A549 (cell line): ENCODE measurements at regions not wholly inside any gene's neighbourhood (a gene's known extent, or its start where the extent isn't known, plus 50 kb on each side); places are given as distances from the start of the nearest gene placed in this dataset.

ENCODE experiments used
- CHD2 ChIP-seq: fragments of 150-350 bp; IDR thresholded peaks from 2 replicates; pipeline ENCODE4 v1.6.1; 2014; ENCODE audit warnings: low read length; ENCODE audit not compliant: partially characterized antibody
- FOSB ChIP-seq: fragments of 250-450 bp; sonication (Bioruptor Pico); IDR thresholded peaks from 2 replicates; pipeline ENCODE4 v1.5.0; 2020; ENCODE audit warnings: mild to moderate bottlenecking, moderate library complexity
- MYC ChIP-seq: IDR thresholded peaks from 2 replicates; pipeline ENCODE4 v1.6.1; 2012; ENCODE audit warnings: mild to moderate bottlenecking, inconsistent platforms, low read length, improper control_type of control experiment, borderline replicate concordance
- POLR2A ChIP-seq: IDR thresholded peaks from 2 replicates; pipeline ENCODE4 v1.6.1; 2012; ENCODE audit warnings: mild to moderate bottlenecking, low read length
- RFX5 ChIP-seq: fragments of 450-650 bp; IDR thresholded peaks from 2 replicates; pipeline ENCODE4 v1.7.1; 2014; ENCODE audit warnings: antibody characterized with exemption, mild to moderate bottlenecking, moderate library complexity
- RNF2 ChIP-seq: fragments of 200-600 bp; sonication (generic); IDR thresholded peaks from 2 replicates; pipeline ENCODE4 v1.6.1; 2016; ENCODE audit warnings: low read depth, mild to moderate bottlenecking, antibody characterized with exemption, moderate library complexity, borderline replicate concordance
- SMC3 ChIP-seq: fragments of >200 bp; sonication (Bioruptor Twin); formaldehyde crosslinking; IDR thresholded peaks from 3 replicates; pipeline ENCODE4 v1.6.1; 2018; ENCODE audit warnings: inconsistent platforms
- TF ChIP-seq, protein P1 (sequence below): fragments of >200 bp; sonication (Bioruptor Twin); formaldehyde crosslinking; IDR thresholded peaks from 3 replicates; pipeline ENCODE4 v1.5.1; 2016
- TF ChIP-seq, protein P2 (sequence below): fragments of 200-600 bp; sonication (generic); IDR thresholded peaks from 2 replicates; pipeline ENCODE4 v1.6.1; 2016; ENCODE audit warnings: antibody characterized with exemption, mild to moderate bottlenecking, moderate library complexity

DNA sequence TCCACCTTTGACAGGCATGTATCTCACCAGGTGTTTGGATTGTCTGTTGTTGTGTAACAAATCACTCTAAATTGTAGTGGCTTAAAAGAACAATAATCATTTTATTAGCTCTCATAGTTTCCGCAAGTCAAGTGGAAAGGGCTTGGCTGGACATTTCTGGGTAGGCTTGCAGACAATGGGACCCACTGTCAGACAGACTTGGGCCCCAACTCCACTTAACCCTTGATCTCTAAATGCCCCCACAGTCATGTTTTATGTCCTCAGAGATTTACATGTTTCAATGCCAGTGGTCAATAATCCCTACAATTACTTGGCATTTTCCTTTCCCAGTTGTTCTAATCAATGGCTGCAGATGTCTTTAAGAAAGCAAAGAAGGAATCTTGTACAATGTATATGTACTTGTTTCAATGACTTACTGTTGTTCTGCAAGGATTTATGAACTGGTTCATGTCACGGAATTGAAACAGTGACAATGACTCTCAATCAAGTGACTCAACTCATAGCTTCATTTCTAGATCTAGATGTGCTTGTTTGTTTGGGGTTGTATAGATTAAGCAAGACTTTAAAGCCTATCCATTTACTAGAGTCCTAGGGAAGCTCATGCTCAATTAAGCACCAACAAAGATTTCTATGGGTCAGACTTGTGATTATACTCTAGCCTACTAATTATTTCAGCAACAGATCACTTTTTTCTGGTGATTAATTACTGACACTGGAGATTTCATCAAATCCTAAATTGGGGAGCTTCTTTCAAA lies 510.1 kb upstream of the NBEA start:
- TF ChIP-seq, protein P1, sequence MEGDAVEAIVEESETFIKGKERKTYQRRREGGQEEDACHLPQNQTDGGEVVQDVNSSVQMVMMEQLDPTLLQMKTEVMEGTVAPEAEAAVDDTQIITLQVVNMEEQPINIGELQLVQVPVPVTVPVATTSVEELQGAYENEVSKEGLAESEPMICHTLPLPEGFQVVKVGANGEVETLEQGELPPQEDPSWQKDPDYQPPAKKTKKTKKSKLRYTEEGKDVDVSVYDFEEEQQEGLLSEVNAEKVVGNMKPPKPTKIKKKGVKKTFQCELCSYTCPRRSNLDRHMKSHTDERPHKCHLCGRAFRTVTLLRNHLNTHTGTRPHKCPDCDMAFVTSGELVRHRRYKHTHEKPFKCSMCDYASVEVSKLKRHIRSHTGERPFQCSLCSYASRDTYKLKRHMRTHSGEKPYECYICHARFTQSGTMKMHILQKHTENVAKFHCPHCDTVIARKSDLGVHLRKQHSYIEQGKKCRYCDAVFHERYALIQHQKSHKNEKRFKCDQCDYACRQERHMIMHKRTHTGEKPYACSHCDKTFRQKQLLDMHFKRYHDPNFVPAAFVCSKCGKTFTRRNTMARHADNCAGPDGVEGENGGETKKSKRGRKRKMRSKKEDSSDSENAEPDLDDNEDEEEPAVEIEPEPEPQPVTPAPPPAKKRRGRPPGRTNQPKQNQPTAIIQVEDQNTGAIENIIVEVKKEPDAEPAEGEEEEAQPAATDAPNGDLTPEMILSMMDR = no peak
- TF ChIP-seq POLR2A = no peak
- no peak for TF ChIP-seq SMC3
- no peak for TF ChIP-seq FOSB (CRISPR knock-in tag)
- TF ChIP-seq MYC = no peak
- no peak for TF ChIP-seq RNF2
- TF ChIP-seq RFX5 = no peak
- no peak for TF ChIP-seq CHD2
- TF ChIP-seq, protein P2, sequence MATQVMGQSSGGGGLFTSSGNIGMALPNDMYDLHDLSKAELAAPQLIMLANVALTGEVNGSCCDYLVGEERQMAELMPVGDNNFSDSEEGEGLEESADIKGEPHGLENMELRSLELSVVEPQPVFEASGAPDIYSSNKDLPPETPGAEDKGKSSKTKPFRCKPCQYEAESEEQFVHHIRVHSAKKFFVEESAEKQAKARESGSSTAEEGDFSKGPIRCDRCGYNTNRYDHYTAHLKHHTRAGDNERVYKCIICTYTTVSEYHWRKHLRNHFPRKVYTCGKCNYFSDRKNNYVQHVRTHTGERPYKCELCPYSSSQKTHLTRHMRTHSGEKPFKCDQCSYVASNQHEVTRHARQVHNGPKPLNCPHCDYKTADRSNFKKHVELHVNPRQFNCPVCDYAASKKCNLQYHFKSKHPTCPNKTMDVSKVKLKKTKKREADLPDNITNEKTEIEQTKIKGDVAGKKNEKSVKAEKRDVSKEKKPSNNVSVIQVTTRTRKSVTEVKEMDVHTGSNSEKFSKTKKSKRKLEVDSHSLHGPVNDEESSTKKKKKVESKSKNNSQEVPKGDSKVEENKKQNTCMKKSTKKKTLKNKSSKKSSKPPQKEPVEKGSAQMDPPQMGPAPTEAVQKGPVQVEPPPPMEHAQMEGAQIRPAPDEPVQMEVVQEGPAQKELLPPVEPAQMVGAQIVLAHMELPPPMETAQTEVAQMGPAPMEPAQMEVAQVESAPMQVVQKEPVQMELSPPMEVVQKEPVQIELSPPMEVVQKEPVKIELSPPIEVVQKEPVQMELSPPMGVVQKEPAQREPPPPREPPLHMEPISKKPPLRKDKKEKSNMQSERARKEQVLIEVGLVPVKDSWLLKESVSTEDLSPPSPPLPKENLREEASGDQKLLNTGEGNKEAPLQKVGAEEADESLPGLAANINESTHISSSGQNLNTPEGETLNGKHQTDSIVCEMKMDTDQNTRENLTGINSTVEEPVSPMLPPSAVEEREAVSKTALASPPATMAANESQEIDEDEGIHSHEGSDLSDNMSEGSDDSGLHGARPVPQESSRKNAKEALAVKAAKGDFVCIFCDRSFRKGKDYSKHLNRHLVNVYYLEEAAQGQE = no peak
